GDM1 (cell line): ENCODE measurements at regions not wholly inside any gene's neighbourhood (a gene's known extent, or its start where the extent isn't known, plus 50 kb on each side); places are given as distances from the start of the nearest gene placed in this dataset.

Experiments used
- DNase-seq: peaks from one replicate; lab custom pipeline; 2025; lab: John Stamatoyannopoulos, UW

DNA sequence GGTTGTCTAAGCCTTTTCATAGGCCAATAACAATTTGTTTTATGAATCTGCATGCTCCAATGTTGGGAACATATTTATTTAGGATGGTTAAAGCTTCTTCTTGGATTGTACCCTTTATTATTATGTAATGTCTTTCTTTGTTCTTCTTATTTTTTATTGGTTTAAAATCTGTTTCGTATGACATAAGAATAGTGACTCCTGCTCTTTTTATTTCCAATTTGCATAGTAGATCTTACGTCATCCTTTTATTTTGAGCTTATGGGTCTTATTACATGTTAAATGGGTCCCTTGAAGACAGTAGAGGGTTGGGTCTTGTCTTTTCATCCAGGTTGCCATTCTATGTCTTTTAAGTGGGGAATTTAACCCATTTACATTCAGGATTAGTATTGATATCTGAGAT, 561.9 kb upstream of the GHITM start:
- DNase-seq: no peak

DNA sequence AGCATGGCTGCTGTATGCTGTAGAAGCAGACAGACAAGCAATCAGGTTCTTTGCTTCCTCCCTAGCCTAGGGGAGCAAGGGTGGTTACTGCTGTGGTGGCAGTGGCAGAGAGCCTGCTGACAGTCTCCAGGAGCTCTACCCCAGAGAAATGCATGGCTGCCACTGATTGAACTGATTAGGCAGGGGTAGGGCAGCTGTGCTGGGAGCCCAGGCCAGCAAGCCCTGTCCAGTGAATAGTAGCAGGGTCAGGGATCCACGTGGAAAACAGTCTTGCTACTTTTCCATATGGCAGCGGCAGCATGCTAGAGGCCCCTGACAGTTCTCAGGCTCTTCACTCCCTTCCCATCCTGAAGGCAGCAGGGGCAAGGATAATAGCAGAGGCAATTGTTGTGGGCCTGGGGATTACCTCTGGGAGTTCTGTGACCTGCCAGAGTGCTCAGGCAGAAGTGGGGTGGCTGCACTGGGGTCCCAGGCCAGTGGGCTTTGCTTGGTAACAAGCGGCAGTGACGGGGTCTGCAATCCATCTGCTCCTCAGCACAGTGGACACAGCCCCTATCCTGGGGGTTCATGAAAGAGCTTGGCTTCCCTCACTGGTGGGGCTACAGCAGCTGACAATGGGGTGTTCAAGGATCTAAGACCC, 558.8 kb upstream of the GHITM start:
- DNase-seq: no peak

DNA sequence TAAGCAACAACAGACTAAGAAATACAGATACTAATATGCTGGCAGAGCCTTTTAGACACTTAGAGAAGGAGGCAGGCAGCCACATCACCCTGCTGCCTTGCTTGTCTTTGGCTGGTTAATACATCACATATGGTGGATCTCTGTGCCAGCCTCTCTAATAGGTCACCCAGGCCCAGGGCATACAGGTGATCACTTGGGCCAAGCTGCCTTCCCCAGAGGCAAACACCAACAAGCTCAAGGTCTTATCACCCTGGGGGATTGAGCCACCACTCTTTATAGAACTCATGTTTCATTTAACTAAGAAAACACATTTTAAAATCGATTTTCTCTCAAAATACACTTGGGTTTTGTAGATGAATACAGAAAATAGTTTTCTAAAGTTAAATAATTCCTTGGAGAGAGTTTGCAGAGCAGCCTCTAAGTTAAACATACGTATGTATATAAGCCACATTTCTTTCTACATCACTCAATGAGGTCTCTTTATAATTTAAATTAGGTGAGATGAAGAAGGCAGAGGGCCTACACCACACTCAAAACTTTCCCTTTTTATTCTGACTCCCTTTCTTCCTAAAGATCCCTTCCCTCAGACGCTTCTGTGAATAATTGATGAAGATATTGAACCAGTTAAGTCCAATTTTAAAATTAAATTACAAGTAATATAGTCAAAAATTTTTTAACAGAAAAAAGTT, 556.8 kb upstream of the GHITM start:
- DNase-seq: no peak

DNA sequence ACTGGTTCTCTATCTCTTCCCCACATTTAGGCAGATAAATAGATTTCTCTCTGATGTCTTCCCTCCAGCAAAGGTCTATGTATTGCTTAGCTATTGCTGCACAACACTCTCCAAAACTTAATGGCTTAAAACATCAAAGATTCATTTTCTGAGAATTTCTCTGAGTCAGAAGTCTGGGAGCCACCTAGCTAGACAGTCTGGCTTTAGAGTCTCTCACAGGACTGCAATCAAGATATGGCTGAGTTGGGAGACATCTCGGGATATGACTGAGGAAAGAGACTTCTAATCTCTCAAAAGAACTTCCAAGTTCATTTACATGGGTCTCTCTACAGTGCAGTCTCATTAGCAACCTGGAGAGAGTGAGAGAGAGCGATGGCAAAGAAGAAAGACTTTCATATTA, 553.6 kb upstream of the GHITM start:
- no peak for DNase-seq

DNA sequence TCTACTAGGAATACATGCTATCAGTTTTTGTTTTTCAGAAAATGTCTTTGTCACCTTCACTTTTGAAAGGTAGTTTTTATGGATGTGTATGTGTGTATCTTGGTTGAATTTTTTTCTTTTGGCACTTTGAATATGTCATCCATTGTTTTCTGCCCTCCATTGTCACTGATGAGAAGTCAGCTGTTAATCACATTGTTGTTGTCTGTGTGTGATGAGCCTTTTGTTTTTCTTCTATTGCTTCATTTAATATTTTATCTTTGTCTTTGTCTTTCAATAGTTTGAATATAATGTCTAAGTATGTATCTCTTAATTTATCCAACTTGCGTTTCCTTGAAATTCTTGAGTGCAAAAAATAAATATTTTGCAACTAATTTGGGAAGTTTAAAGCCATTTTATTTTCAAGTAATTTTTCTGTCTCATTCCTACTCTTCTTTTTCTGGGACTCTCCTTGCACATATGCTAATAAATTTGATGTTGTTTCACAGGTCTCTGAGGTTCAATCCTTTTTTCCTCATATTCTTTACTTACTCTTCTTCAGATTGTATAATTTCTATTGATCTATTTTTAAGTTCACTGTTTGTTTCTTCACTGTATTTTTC, 546.9 kb upstream of the GHITM start:
- DNase-seq: no peak

DNA sequence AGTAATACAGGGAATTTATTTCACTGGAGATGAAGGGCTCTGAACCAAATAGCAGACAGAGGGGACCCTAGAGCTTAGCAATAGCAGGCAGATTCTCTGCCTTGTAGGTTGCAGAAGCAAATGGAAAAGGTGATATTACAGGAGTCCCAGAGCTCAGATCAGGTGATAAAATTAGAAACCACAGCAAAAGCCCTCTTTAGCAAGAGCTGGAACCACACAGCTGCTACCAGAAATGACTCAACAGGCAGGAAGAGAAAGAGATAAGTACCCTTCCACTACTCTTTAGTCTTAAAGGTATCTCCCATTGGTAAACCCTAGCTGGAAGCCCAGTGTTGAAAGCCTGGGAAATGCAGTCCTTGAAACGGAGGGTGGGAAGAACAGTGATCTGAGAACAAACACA, 535.6 kb upstream of the GHITM start:
- DNase-seq: no peak

DNA sequence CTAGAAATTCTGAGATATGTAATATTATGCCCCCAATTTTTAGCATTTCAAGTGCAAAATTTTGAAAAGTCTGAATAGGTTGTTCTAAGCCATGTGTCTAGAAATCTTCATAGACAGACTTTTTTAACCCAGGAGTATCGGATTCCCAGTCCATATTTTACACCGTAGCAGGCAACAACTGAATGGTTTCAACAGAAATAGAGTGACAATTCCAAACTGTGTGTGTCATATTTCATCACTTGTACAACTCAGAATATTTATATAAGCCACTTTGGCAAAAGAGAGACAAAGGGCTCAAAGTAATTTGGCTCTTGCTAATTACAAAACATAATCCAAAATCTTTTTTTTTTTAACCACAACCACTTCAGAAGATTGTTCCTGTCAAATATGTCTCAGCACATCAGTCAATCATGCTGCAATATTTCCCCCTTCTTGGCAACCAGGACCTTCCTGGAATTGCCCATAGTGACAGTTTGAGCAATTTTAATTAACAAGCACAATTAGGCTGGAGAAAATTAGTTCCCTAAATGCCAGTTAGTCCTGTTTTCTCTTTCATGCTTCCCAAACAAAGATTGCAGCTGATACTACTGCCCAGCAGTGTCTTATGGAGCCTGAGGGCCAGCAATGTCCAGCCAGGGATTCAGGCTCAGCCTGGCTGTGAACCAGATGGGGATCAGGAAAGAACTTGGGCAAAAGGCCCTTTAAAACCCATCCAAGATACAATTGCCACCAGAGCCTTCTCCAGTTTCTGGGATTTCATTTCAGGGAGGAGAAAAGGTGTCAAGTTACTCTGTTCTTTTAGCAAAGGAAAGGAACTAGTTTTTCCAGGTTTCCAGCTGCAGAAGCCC, 533.3 kb upstream of the GHITM start:
- DNase-seq: no peak

DNA sequence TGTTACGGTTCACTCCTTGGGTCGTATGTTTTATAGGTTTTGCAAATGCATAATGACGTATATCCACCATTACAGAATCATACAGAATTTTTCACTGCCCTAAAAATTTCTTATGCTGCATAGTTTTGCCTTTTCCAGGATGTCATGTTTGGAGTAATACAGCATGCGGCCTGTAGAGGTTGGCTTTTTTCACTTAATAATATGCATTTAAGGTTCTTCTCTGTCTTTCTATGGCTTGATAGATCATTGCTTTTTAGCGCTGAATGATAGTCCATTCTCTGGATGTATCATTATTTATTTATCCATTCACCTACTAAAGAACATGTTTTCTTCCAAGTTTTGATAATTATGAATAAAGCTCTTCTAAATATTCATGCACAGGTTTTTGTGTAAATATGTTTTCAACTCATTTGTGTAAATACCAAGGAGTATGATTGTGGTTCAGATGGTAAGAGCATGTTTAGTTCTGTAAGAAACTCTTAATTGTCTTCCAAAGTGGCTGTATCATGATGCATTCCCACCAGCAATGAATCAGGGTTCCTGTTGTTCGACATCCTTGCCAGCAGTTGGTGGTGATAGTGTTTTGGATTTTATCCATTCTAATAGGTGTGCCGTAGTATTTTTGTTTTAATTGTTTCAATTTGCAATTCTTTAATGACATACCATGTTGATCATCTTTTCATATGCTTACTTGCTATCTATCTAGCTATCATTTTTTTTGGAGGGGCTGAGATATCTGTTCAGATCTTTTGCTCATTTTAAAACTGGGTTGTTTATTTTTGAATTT, 531.2 kb upstream of the GHITM start:
- DNase-seq: no peak

DNA sequence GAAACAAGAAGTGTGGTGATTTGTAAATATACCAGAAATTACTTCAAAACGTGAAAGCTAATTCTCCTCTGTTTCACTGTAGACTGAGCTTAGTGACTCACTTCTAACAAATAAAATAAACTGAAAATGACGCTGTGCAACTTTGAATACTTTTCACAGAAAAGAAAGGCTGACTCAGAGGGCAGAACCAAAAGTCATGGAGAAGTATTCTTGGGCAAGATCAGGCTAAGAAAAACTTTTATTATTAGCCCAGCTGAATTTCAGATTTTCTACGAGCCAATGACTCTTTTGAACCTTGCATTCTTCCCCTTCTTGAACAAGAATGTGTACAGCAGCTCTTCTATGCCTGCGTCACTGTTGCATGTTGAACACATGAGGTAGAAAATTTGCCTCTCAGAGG, 527.3 kb upstream of the GHITM start:
- DNase-seq: no peak

DNA sequence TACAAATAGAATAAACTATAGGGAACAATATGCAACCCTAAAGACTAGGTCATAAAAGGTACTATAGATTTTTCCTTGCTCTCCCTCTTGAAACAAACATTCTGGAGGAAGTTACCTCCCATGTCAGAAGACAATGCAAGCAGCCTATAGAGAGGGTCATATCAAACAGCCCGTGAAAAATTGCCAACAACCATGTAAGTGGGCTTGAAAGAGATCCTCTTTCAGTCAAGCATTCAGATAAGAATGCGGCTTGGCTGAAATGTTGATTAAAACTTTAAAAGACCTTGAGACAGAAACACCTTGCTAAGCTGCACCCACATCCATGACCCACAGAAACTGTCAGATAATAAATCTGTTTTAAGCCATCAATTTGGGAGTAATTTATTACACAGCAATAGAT, 526.6 kb upstream of the GHITM start:
- DNase-seq: no peak

DNA sequence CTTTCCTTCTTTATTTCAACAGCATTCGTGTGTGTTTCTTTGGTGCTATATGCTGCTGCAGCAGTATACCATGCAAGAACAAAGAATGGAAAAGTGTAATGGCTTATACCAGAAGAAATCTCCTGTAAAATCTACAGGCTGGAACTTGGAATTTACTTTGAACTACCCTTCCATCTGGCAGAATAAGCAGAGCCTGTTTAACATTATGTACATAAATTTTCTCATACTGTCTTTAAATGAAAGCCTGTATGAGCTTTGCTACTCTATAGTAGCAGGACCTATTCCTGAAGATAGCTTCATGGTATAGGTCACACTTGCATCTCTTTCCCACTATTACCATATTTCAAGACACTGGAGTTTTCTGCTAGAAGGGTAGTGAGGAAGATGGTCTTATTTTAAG, 522.1 kb upstream of the GHITM start:
- no peak for DNase-seq

DNA sequence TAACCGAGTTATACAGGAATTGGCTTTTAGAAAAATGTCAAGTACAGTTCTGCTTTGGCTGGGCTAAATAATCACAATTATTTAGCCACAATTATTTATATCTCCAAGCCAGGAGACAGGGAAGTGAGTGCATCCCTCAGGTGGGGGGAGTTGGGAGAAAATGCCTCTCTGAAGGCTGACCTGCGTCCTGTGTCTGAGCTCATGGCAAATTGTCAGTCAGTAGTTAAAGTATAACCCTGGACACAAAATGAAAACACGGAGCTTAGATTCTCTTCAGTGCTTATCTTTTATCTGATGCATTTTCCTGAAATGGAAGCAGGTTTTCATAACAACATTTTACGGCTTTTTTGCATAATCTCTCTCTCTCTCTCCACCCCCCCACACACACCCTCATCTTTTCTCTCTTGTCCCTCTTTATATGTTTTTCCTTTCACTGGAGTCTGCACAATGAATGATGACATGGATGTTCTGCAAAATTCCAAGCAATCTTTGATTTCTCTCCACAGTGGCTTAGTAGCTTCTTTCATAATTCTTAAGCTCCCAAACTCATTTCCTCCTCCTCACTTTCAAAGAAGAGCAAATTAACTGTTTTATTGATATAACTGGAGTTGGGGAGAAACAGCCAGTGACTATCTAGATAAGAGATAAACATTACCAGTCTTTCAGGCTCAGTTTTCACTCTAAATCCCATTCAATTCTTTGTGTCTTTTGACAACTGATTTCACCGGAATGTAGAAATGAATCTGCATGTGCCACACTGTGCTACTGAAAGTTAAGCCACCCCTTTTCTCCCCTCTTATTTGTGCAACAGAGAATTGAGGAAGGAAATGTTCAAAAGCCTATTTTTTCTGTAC, 521.4 kb upstream of the GHITM start:
- DNase-seq: no peak

DNA sequence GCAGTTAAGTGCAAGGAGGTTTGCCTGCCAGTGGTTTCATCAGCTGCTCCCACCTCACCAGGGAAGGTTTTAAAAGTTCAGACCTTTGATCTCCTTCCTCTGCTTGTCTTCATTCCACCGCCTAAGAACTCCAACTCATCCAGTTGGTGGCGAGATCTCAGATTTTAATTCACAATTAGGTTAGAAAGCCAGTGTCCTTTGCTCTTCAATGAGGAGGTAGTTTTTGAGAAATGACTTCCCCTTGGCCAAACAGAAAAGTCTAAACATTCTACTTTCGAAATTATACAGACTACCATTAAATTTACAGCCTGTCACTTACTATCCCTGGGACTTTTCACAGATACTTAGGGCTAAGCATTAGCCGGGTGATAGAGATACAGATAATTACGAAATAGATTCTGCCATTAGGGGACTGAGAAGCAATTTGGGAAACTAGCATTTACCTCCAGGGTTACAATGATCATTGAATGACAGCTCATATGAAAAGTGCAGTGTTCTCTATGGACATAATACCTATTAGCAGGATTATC, 513.4 kb upstream of the GHITM start:
- DNase-seq: no peak

DNA sequence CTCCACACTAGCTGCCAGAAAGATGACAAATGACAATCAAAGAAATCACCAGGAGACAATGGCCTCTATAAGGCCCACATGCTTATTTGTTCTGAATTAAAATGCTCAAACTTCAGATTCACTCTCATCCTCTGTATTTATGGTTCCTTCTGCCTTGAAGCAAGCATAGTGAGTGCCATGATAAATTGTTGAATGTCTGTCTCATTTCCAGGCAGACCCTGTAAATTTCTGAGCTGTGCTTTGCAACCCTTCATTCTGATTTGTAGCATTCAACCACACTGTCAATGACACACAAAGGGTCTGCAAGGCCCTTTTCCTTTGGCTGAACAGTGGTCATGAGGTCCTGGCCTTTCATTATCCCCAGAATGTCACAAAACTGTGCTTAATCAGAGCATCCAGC, 506.6 kb upstream of the GHITM start:
- DNase-seq: no peak

DNA sequence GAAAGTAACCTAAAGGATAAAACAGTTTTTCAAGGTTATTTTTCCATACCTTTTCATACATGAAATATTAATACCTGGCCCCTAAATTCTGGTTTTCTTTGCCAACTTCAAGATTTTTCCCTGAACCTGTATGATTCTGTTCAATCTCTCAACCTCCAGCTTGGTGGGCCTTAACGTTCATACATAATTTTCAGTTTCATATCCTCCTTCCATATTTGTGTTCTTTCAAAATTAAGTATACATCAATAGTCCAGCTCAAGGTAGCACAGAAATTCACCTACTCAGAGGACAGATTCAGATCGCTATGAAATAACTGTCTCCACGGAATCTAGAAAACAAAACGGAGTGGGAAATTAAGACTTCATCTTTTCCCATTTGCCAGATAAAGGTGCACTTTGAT, 505.8 kb upstream of the GHITM start:
- no peak for DNase-seq

DNA sequence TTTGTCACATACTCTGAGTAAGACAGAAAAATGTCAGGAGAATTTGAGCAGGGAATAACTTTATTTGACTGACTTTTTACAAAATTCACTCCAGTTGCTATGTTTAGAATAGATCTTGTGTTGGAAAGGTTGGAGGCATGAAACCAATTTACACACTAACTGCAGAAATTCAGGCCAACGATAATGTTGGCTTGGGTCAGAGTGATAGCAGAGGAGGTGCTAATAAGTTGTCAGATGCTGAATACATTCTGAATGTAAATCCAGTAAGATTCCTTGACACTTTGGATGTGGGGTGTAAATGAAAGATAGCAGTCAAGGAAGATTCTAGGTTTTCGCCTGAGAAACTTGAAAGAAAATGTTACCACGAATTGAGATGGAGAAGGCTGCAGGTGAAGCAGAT, 502.5 kb upstream of the GHITM start:
- no peak for DNase-seq

DNA sequence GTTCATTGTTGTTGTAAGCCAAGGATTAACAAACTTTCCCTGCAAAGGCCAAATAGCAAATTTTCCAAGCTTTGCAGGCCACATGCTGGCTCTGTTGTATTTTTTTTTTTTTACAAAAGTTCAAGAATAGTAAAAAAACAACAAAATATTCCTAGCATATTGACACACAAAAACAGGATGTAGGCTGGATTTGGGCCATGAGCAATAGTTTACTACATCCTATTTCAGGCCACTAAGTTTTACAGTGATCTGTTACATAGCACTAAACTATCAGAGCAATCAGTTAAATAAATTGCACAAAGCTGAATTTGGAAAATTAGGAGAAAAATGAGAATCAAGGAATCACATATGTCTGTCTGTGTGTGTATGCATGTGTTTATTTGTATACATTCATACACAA, 491.8 kb upstream of the GHITM start:
- DNase-seq: no peak

DNA sequence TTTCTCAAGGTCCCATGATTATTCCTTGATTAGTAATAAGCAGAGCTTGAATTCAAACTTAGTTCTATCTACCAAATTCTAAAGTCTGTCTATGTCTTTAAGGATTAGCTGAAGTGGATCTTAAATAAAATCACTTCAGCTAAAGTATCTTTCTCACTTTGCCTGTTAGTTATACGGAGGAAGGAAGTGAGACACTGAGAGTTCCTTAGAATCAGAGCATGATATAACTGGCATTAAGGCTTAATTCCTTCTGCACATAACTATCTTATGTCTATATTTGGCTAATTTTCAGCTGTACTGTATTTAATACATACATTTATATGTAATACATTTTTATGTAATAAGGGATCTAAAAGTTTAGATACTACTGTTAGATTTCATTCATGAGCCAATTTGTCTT, 491.1 kb upstream of the GHITM start:
- DNase-seq: no peak

DNA sequence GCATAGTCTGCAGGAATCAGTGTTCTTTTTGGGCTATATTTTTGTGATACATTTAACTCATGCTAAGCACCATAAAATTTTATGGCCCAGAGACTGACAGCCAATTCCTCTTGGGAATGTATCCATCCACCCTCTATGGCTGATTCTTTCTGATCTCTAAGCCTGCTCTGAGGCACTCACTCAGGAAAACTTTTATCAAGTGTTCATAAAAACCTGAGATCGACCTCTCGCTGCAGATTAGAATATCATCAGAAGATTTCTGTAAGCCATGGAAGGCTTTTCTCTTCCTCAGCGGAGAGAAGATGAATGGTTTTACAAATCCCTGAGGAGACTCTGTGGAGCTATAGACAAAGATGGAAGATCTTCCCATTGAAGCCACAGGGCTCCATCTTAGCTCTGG, 489.8 kb upstream of the GHITM start:
- DNase-seq: no peak

DNA sequence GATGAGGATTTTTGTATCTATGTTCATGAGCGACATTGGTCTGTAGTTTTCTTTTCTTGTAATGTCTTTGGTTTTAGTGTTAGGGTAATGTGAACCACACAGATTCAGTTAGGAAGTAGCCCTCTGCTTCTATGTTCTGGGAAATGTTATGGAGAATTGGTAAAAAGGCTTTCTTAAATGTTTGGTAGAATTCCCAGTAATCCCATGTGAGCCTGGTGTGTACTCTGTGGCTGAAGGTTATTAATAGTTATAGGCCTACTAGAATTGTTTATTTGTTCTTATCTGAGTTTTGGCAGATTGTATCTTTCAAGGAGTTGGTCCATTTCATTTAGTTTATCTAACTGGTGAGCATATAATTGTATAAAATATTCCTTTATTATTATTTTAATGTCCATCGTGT, 484.6 kb upstream of the GHITM start:
- DNase-seq: no peak

DNA sequence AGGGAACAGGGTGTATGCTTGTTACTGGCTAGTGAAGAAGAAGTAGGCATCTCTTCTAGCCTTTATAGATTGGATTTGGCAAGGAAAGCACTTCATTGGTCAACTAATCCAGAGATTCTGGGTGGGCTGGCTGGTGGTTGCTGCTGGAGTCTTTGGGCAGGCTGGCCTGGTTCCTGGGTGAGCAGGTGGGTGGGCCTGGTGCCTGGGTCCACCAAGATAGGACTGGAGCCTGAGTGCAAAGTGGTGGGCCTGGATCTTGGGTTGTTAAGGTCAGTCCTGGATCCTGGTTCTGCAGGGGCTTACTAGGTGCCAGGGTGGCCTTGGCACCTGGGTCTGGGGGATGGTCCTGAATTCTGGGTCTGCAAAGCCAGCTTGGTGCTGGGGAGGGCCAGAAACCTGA, 482.4 kb upstream of the GHITM start:
- DNase-seq: no peak
